ENCODE measurements at regions not wholly inside any gene's neighbourhood (a gene's known extent, or its start where the extent isn't known, plus 50 kb on each side); places are given as distances from the start of the nearest gene placed in this dataset.

- no peak for TF ChIP-seq TAF1 (IDR thresholded peaks at IDR 0.05; ENCODE audit: low read depth)
- no peak for TF ChIP-seq TCF12 (IDR thresholded peaks at IDR 0.05; ENCODE audit: low read depth)
- no peak for TF ChIP-seq CEBPB (IDR thresholded peaks at IDR 0.05)
- TF ChIP-seq ZBTB7A (IDR thresholded peaks at IDR 0.05; ENCODE audit: low read depth): no peak
- TF ChIP-seq RAD21 (IDR thresholded peaks at IDR 0.05; ENCODE audit: low read depth): no peak
- TF ChIP-seq REST (IDR thresholded peaks at IDR 0.05; ENCODE audit: low read depth): no peak
- no peak for TF ChIP-seq EP300 (IDR thresholded peaks at IDR 0.05; ENCODE audit: borderline replicate concordance)
These were observed 135.3 kb downstream of the ZNF467 start for GRCh38 chr7:149637911-149638565.

Measured in Ishikawa (cell line).